GM12891 (cell line): ENCODE measurements at regions not wholly inside any gene's neighbourhood (a gene's known extent, or its start where the extent isn't known, plus 50 kb on each side); places are given as distances from the start of the nearest gene placed in this dataset.

Experiments
- DNase-seq: peaks from one replicate; pipeline ENCODE4 v3.0.0; 2011; ENCODE audit warnings: low spot score; ENCODE audit not compliant: insufficient read length
- FAIRE-seq: peaks from 2 replicates; lab custom pipeline; 2011; peaks lifted over from hg19 to GRCh38; lab: Jason Lieb, UNC
- PAX5 ChIP-seq: IDR thresholded peaks from 2 replicates; pipeline ENCODE4 v1.6.1; 2011; ENCODE audit warnings: low read length, moderate library complexity, mild to moderate bottlenecking; ENCODE audit not compliant: insufficient read depth, severe bottlenecking
- POLR2A ChIP-seq: IDR thresholded peaks from 2 replicates; pipeline ENCODE4 v1.6.1; 2011; ENCODE audit warnings: low read depth, low read length, control low read depth
- POLR2AphosphoS5 ChIP-seq: IDR thresholded peaks from 2 replicates; pipeline ENCODE4 v1.6.1; 2011; ENCODE audit warnings: low read depth, low read length, control low read depth
- POU2F2 ChIP-seq: IDR thresholded peaks from 2 replicates; pipeline ENCODE4 v1.6.1; 2011; ENCODE audit warnings: low read depth, mild to moderate bottlenecking, control low read depth, low read length, moderate library complexity
- SPI1 ChIP-seq: IDR thresholded peaks from 2 replicates; pipeline ENCODE4 v1.6.1; 2011; ENCODE audit warnings: low read depth, low read length, control low read depth
- TAF1 ChIP-seq: IDR thresholded peaks from 2 replicates; pipeline ENCODE4 v1.6.1; 2011; ENCODE audit warnings: low read depth, low read length, control low read depth

GRCh38 chr6:74170118-74170517 lies 474.1 kb downstream of the CD109 start:
- FAIRE-seq (no peak), DNase-seq (no peak)
- TF ChIP-seq POU2F2, result no peak
- no peak for TF ChIP-seq POLR2AphosphoS5
- TF ChIP-seq POLR2A, result no peak
- no peak for TF ChIP-seq SPI1
- no peak for TF ChIP-seq PAX5
- TF ChIP-seq TAF1, result no peak

DNA sequence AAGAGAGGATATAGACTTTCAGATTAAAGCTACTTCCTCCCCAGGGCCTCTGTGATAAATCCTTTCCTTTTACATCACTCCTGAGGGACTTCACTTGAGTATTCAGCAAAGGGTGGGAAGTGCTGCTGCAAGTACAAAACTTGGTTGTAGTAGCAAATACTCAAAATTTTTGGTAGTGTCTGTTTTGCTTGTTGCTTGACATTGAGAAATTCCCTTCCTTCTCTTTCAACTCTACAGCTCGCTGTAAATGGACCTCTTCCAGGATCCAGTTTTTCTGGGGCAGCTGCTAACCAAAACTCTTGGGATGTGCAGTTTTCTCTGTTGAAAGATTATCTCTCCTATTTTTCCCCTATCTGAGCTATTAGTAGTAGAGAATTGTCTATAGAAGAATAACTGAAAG lies 472.0 kb downstream of the CD109 start:
- DNase-seq (no peak), FAIRE-seq (no peak)
- TF ChIP-seq POLR2A, result no peak
- no peak for TF ChIP-seq POU2F2
- no peak for TF ChIP-seq TAF1
- TF ChIP-seq POLR2AphosphoS5, result no peak
- TF ChIP-seq SPI1, result no peak
- TF ChIP-seq PAX5, result no peak

- FAIRE-seq, result no peak
- TF ChIP-seq POU2F2, result no peak
- TF ChIP-seq POLR2A, result no peak
- no peak for TF ChIP-seq POLR2AphosphoS5
- TF ChIP-seq TAF1, result no peak
- no peak for TF ChIP-seq PAX5
- TF ChIP-seq SPI1, result no peak
- no peak for DNase-seq
Measured at GRCh38 chr6:74167511-74167910, 471.5 kb downstream of the CD109 start.

- no peak for FAIRE-seq
- no peak for DNase-seq
- no peak for TF ChIP-seq POLR2AphosphoS5
- no peak for TF ChIP-seq TAF1
- no peak for TF ChIP-seq SPI1
- TF ChIP-seq POLR2A, result no peak
- no peak for TF ChIP-seq PAX5
- no peak for TF ChIP-seq POU2F2
Measured at GRCh38 chr6:74166849-74167248, 470.8 kb downstream of the CD109 start.

GRCh38 chr6:74161380-74161779 lies 465.4 kb downstream of the CD109 start:
- no peak for FAIRE-seq

GRCh38 chr6:74152096-74152675 lies 456.2 kb downstream of the CD109 start:
- no peak for FAIRE-seq
- TF ChIP-seq TAF1, result no peak
- TF ChIP-seq POLR2AphosphoS5, result no peak
- no peak for TF ChIP-seq PAX5
- no peak for TF ChIP-seq POU2F2
- TF ChIP-seq SPI1, result no peak
- no peak for TF ChIP-seq POLR2A
- no peak for DNase-seq

More at GRCh38 chr6:74161380-74161779, 465.4 kb downstream of the CD109 start:
- DNase-seq, result no peak
- TF ChIP-seq TAF1 (no peak), SPI1 (no peak), POLR2A (no peak), PAX5 (no peak), POLR2AphosphoS5 (no peak), POU2F2 (no peak)

DNA sequence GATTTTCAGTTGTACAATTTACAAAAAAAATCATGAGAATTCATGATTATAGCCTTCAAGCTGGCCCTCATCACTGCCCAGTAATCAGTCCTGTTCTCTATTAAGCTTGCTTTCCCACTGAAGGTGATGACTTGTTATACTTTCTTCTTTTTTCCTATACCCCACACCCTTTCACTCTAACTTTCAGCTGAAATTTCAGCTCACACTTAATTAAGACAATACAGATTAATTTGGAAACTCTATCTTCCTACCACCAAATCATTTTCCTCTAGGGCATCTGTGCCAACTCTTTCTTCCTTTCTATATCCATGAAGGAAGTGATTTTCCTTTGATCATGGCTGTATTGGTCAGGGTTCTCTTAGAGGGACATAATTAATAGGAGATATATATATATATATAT lies 449.9 kb downstream of the CD109 start:
- FAIRE-seq (no peak), DNase-seq (no peak)
- TF ChIP-seq POU2F2, result no peak
- no peak for TF ChIP-seq PAX5
- TF ChIP-seq POLR2AphosphoS5, result no peak
- TF ChIP-seq TAF1, result no peak
- TF ChIP-seq SPI1, result no peak
- TF ChIP-seq POLR2A, result no peak

- TF ChIP-seq TAF1 (no peak), PAX5 (no peak), POU2F2 (no peak), POLR2AphosphoS5 (no peak), POLR2A (no peak), SPI1 (no peak)
- DNase-seq (no peak), FAIRE-seq (no peak)
Measured at GRCh38 chr6:74137911-74138310, 441.9 kb downstream of the CD109 start.

- FAIRE-seq (no peak), DNase-seq (no peak)
- TF ChIP-seq POLR2AphosphoS5 (no peak), POU2F2 (no peak), TAF1 (no peak), POLR2A (no peak), PAX5 (no peak), SPI1 (no peak)
Measured at GRCh38 chr6:74134327-74134726, 438.3 kb downstream of the CD109 start.

DNA sequence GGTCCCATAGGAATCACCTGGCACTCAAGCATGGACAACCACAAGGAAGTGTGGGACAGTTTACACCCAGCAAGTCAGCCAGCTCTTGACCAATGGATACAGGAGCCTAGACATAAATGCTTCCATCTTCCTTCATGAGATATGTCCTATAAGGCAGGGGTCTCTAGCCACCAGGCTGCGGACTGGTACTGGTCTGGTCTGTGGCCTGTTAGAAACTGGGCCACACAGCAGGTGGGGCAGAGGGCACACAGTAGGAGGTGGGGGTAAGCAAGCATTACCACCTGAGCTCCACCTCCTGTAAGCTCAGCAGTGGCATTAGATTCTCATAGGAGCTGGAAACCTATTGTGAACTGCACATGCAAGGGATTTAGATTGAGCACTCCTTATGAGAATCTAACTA lies 437.1 kb downstream of the CD109 start:
- FAIRE-seq, result no peak
- DNase-seq, result no peak
- TF ChIP-seq POU2F2 (no peak), SPI1 (no peak), PAX5 (no peak), POLR2AphosphoS5 (no peak), POLR2A (no peak), TAF1 (no peak)
